Stimulated activated CD8-positive, alpha-beta memory T cell treated with anti-CD3 and anti-CD28 coated beads, Interleukin-4, amount 100 ng/mL, for 24 hours (primary cell): ENCODE measurements at regions not wholly inside any gene's neighbourhood (a gene's known extent, or its start where the extent isn't known, plus 50 kb on each side); places are given as distances from the start of the nearest gene placed in this dataset.

Source experiments
- DNase-seq: peaks from one replicate; pipeline ENCODE4 v3.0.0-alpha.2; 2020; ENCODE audit warnings: low read depth

DNA sequence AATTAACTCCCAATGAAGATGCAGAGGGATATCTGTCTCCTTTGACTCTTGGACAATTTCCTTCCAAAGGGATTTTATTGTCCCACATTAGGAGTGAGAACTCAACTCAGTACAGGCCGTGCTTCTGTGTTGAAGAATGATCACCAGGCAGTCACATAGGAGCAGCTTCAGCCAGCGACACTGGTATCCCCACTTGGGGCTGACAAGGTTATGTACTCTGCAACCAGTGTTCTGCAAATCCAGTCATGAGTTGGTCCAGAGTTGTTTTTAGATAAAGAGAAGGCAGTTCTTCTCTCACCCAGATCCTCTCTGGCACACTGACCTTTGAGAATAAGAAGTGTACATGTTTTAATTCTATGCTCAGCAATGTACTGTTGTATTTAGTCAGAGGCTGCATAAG, 415.8 kb downstream of the SETD4 start:
- DNase-seq = no peak

DNA sequence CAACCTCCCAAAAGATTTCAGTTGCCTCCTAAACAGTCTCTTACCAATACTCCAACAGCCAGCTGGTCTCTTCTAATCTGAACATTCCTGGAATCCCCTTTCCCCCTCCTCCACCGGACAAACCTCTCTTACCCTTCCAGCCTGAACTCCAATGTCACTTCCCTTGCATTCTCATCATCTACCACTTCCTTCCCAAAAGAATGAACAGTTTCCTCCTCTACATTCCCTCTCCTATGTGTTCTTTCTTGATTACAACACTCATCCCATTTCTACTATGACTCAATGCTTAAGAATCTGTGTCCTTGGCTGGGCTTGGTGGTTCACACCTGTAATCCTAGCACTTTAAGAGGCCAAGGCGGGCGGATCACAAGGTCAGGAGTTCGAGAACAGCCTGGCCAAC, 417.1 kb downstream of the SETD4 start:
- no peak for DNase-seq

- no peak for DNase-seq
Observed at GRCh38 chr21:35641271-35642016, 418.9 kb downstream of the SETD4 start.

DNA sequence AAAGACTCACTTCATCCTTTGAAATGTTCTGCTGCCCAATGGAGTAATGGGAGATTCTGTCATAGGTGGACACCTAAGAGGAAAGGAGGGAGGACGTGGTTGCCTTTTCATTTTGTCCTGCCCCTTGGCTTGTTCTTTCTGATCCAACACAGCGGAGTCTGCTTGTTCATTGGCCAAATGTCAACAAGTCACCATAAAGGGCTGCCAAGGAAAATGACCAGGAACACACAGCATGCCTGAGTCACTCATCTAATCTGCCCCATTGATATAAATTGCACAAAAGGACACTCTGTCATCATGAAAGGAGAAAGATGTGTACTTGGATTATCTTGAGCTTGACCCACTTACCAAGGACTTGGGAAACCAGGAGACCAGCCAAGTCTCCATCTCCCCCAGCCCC, 422.9 kb downstream of the SETD4 start:
- no peak for DNase-seq

- DNase-seq = no peak
Observed at GRCh38 chr21:35635994-35636393, 424.3 kb downstream of the SETD4 start.

- DNase-seq = no peak
Observed at GRCh38 chr21:35635261-35635660, 425.1 kb downstream of the SETD4 start.

- no peak for DNase-seq
Observed at GRCh38 chr21:35633501-35633900, 426.8 kb downstream of the SETD4 start.

DNA sequence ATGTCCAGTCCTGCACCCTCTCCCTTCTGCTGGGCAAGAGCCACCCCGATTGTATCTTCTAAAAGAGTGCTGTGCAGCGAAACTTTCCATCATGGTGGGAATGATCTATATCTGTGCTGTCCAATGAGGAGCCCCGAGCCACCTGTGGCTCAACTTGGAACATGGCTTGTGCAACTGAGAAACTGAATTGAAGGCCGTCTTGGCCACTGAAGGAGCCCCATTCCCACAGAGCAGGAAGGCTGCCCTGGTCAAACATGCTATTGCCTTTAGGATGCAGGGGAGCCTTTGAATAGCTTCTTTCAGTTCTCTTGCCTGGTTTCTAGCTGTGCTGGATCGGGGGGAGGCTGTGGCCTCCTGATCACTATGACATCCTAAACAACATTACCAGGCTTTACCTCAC, 427.6 kb downstream of the SETD4 start:
- no peak for DNase-seq

- no peak for DNase-seq
Observed at GRCh38 chr21:35628316-35628715, 432.0 kb downstream of the SETD4 start.

GRCh38 chr21:35627462-35627861, 432.9 kb downstream of the SETD4 start:
- no peak for DNase-seq

DNA sequence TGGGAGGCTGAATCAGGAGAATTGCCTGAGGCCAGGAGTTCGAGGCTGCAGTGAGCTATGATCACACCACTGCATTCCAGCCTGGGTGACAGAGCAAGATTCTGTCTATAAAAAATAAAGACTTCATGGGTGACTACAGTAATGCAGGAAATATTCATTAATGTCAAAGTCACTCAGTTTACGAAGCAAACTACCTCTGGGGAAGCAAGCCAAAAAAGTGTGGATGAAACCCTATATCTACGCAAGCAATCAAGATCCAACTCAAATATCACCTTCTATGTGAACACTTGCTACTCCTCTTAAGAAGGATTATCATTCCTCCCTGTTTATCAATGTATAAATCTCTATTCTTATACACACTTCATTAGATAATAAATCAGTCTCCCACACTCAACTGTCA, 434.8 kb downstream of the SETD4 start:
- DNase-seq = no peak

DNA sequence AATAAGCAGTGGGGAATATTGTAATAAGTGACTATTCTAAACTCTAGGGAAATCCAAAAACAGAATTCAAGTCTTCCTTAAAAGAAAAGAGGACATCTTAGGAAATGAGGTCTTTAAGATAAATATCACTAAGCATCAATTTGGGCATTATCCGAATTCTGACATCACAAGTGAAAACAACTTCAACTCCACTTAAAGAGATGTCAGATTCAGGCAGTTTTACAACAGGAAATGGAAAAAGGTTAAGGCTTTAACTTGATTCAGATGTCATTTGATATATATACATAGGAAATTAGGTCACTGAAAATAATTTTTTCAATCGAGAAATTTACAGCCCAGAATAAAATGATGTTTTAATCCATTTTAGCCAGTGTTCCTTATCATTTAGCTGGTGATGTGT, 435.4 kb downstream of the SETD4 start:
- DNase-seq = no peak

DNA sequence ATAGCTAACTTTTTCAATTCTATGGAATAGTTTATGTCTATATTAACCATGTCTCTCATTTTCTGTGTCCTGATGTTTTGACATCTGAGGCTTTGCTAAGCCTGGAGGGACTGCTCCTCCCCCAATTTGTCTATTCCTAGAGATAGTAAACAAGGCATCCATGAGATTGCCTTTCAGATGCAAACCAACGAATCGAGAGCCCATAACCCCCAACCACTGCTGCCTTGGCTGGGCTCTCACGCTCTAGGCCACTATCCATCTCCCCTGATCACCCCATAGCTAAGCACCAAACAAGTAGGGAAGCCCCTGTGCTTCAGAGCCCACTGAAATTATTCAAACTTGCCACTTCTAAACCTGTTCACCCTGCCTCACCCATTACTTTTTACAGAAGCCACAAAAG, 437.7 kb downstream of the SETD4 start:
- DNase-seq = no peak

- DNase-seq = no peak
Observed at GRCh38 chr21:35619184-35619583, 441.1 kb downstream of the SETD4 start.

DNA sequence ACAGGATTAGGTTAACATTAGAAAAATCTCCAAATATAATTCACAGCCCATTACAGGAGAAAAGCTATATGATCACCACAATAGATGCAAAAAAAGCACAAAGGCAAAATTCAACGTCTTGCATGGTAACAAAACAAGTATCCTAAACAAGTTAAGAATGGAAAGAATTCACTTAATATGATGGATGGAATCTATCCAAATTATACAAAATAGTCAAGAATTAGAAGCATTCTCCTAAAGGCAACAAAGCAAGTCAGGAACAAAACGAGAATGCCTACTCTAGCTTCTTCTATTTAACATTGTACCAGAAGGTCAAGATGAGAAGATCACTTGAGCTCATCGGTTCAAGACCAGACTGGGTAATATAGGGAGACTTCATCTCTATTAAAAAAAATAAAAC, 442.8 kb downstream of the SETD4 start:
- DNase-seq = no peak

DNA sequence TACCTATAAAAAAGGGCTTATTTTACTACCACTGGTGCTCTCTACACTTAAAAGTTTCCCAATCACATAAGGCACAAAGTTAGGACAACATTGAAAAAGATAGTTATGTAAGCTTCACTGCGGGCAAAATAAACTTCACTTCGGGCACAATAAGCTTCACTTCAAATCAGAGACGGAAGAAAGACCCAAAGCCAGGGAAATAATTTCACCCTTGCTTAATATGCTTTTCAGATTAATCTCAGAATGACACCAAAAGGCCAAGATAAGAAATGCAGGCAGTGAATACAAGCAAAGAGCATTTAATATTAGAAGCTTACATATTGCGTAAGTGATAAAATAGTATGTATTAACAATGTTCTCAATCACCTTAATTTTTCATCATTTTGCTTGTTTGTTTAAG, 444.2 kb downstream of the SETD4 start:
- no peak for DNase-seq

DNA sequence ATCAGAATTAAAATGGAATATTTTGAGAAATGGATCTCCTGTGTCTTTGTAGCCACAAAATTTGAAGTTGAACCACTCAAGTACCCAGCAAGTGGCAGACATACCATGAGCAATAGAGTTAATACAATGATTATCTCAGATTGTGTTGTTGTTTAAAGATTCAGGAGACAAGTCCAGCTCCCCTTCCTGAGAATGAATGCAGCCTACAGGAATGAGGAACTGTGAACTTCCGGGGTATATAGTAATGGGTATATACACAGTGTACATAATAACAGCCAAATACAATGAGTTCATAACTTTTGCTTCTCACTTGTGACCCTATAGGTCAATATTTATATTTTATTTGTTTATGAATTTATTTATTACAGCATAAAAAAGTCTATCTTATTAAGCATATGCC, 445.0 kb downstream of the SETD4 start:
- no peak for DNase-seq

DNA sequence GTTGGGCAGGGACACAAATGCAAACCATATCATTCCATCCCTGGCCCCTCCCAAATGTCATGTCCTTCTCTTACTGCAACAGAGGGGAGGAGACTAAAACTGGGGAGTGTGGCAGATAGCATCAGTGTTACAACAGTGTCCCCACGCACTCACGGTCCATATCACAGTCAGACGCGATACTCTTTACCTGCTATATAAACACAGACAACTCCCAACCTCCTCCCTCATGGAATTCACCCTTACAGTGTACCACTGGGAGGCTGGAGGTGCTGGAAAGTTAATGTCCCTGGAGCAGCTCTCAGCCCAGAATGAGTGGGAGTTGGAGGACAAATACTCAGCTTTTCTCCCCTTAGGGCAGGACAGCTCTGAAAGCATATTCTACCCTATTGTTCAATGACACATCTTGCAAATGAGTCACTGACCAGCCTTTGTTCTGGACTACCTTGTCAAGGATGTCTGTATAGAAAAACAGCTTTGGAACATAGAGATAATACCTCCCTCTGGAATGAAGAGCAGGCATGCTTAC, 445.9 kb downstream of the SETD4 start:
- DNase-seq = no peak

GRCh38 chr21:35611708-35612132, 448.6 kb downstream of the SETD4 start:
- DNase-seq = no peak

DNA sequence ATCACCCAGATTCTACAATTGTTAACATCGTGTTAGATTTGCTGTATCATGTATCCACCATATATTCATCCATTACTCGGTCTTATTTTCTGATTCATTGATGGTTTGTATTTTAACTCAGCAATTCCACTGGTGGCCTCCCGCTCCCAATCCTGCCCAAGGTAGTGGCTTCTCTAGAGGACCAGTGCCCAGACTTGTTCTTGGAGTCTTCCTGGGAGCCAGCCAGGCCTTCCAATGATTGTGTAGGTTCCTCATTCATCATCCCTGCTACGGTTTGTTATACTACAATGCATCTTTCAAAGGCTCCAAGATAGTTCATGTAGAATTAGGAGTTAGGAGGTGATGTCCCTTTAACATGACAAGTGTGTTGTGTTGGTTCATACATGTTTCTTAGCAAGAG, 451.1 kb downstream of the SETD4 start:
- DNase-seq = no peak

GRCh38 chr21:35607406-35607805, 452.9 kb downstream of the SETD4 start:
- DNase-seq = no peak

DNA sequence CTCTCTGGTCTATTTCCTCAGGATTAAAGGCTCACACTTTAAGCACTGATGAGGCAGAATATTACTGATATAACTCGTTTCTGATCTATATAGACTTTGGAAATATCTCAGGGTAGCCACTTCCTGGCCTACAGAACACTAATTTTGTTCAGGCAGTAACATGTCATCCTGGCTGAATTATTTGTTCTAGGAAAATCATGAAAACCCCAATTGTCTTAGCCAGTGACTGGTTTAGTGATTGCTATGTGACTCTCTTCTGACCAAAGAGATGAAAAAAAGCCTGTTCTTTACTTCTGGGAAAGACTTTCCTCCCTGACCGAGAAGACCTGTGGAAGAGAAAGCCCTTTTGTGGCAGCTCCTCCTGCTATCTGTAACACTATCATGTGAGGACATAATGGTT, 453.7 kb downstream of the SETD4 start:
- no peak for DNase-seq

DNA sequence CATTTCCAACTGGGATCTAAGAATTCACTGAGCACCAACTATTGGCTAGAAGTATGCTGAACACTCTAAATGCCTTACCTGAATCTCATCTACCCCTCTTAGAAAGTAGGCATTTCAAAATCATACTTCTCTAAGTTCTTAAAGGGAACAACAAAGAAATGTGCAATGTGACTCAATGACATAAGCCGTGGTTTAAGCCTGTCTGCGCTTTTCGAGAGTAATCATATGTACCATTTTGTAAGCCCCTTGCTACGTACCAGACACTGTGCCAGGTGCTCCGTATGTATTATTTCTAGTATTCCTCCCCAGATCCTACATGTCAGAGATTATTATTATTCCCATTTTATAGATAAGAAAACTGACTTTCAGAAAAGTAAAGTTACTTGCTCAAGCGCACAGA, 454.2 kb downstream of the SETD4 start:
- no peak for DNase-seq

DNA sequence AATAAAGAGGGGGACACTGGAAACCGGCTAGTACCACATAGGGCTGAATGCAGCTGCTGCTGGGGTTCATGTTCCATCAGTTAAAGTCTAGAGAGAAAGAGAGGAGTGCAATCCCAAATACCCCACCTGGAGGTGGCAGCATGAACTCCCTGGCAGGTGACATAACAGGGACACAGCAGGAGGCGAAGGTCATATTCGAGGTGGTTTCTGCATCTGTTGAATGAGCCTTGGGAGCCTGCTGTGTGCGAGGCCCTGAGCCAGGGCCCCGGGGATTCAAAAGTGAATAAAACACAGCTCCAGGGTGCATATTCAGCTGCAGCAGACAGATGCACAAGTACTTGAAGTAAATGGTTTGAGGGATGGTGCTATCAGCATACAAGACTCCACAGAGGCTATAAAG, 456.8 kb downstream of the SETD4 start:
- no peak for DNase-seq
